Left ventricle myocardium inferior (tissue), 1 donor: ENCODE measurements at regions not wholly inside any gene's neighbourhood (a gene's known extent, or its start where the extent isn't known, plus 50 kb on each side); places are given as distances from the start of the nearest gene placed in this dataset.

Source experiments
- DNase-seq: peaks from one replicate; pipeline ENCODE4 v3.0.0-alpha.2; 2020
- H3K27ac ChIP-seq: fragments of 200-600 bp; replicated peaks from 2 replicates; pipeline ENCODE4 v1.8.0; 2021
- H3K27me3 ChIP-seq: fragments of 200-600 bp; 2 replicates; pipeline ENCODE4 v1.8.0; 2021; ENCODE audit warnings: low read depth
- H3K36me3 ChIP-seq: fragments of 200-600 bp; 2 replicates; pipeline ENCODE4 v1.8.0; 2021
- H3K4me1 ChIP-seq: fragments of 200-600 bp; 2 replicates; pipeline ENCODE4 v1.8.0; 2021
- H3K4me3 ChIP-seq: fragments of 200-600 bp; 2 replicates; pipeline ENCODE4 v1.8.0; 2021; ENCODE audit warnings: mild to moderate bottlenecking, moderate library complexity
- H3K9me3 ChIP-seq: fragments of 200-600 bp; replicated peaks from 2 replicates; pipeline ENCODE4 v1.8.0; 2021
- intact Hi-C: fragments of 100-400 bp; cut with micrococcal nuclease; formaldehyde crosslinking; loops from one replicate; pipeline ENCODE4 v1.11.0; 2022
- TF ChIP-seq, protein P1 (sequence below): fragments of 200-600 bp; IDR thresholded peaks from 2 replicates; pipeline ENCODE4 v1.8.0; 2021; ENCODE audit warnings: antibody characterized with exemption, mild to moderate bottlenecking, borderline replicate concordance
- donor health status: DM: no; HTN: yes; CAD: no; lungs with severe emphysema.

DNA sequence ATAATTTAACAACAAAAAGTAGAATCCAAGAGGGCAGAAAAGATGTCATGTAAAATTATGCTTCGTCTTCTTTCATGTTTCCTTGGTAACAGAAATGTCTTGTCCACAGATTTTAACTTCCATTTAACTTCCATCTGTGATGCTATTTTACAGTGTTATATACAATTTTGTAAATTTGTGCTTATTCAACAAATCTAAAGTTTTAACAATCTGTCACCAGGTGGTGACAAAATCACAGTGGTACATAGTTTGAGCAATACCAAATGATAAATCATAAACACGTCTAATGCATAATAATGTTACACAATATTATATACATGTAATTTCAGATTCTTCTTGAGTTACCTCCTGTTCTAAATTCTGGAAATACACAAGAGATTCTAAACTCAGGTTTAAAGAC lies 784.4 kb upstream of the CELF2 start:
- no peak for DNase-seq
- intact Hi-C loops, result no loop called here
- Histone ChIP-seq H3K36me3 (no peaks in the 10 kb centered on the region), H3K4me3 (no peak overlapping the region), H3K4me1 (no peaks in the 10 kb centered on the region), H3K27ac (no peak overlapping the region), H3K9me3 (peaks cover 8% of the 10 kb centered on the region), H3K27me3 (no peaks in the 10 kb centered on the region)
- TF ChIP-seq, protein P1, sequence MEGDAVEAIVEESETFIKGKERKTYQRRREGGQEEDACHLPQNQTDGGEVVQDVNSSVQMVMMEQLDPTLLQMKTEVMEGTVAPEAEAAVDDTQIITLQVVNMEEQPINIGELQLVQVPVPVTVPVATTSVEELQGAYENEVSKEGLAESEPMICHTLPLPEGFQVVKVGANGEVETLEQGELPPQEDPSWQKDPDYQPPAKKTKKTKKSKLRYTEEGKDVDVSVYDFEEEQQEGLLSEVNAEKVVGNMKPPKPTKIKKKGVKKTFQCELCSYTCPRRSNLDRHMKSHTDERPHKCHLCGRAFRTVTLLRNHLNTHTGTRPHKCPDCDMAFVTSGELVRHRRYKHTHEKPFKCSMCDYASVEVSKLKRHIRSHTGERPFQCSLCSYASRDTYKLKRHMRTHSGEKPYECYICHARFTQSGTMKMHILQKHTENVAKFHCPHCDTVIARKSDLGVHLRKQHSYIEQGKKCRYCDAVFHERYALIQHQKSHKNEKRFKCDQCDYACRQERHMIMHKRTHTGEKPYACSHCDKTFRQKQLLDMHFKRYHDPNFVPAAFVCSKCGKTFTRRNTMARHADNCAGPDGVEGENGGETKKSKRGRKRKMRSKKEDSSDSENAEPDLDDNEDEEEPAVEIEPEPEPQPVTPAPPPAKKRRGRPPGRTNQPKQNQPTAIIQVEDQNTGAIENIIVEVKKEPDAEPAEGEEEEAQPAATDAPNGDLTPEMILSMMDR, result peak; percentile 50

DNA sequence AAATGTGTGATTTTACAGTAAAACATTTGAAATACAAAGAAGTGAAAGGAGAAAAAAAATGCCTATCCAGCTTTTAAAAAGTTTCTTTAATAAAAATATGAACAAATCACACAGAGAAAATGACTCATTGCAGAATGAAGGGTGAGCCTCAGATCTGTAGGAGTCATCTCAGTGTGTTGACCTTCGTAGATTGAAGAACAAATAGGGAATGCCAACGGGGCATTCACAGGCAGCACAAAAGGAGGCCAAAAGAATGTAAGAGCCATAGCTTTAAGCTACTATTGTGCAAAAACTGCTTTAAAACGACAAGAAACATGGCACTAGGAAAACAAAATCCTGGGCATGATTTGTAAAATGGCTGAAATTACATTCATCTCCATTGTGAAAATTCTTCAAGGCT lies 782.7 kb upstream of the CELF2 start:
- no peaks in the 10 kb centered on the region for H3K4me1 ChIP-seq
- no peak overlapping the region for H3K27ac ChIP-seq
- DNase-seq, result no peak
- H3K36me3 ChIP-seq, result no peaks in the 10 kb centered on the region
- H3K27me3 ChIP-seq, result no peaks in the 10 kb centered on the region
- peaks cover 2% of the 10 kb centered on the region for H3K9me3 ChIP-seq
- H3K4me3 ChIP-seq, result no peak overlapping the region
- TF ChIP-seq, protein P1, result no peak
- intact Hi-C loops, result no loop called here

DNA sequence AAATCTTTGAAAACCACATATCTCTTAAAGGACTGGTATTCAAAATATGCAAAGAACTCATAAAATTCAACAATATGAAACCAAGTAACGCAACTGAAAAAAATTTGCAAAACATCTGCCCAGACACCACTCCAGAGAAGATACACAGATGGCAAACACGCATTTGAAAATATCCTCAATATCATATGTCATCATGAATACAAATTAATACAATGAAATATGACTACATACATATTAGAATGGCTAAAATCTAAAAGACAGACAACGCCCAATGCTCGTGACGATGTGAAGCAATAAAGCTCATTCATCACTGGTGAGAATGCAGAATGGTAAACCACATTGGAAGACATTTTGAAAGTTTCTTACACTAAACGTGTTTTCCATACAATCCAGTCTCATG lies 770.1 kb upstream of the CELF2 start:
- no peak for DNase-seq
- Histone ChIP-seq H3K4me1 (no peaks in the 10 kb centered on the region), H3K4me3 (no peak overlapping the region), H3K36me3 (no peaks in the 10 kb centered on the region), H3K27ac (no peak overlapping the region), H3K27me3 (no peaks in the 10 kb centered on the region), H3K9me3 (peaks cover 21% of the 10 kb centered on the region)
- TF ChIP-seq, protein P1, result no peak
- intact Hi-C loops, result no loop called here

DNA sequence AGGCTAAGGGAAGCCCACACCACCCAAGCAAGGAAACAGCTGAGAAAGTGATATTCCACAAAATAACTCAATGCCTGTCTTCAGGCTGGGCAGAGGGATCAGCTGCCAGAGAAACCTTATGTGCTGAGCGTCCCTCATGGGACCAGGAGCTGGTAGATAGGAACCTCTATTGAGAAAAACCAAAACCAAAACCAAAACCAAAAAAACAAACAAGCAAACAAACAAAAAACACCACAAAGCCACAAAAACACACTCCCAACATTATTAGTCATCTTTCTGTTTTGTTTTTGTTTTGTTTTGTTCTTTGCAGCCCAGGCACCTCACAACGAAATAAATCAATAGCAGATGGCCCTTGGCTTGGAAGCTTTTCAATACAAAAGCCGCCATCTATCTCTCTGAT lies 760.8 kb upstream of the CELF2 start:
- peaks cover 26% of the 10 kb centered on the region for H3K9me3 ChIP-seq
- H3K36me3 ChIP-seq, result no peaks in the 10 kb centered on the region
- H3K27ac ChIP-seq, result no peak overlapping the region
- H3K27me3 ChIP-seq, result no peaks in the 10 kb centered on the region
- H3K4me3 ChIP-seq, result no peak overlapping the region
- no peak for DNase-seq
- TF ChIP-seq, protein P1, result no peak
- intact Hi-C loops, result no loop called here
- H3K4me1 ChIP-seq, result no peaks in the 10 kb centered on the region

DNA sequence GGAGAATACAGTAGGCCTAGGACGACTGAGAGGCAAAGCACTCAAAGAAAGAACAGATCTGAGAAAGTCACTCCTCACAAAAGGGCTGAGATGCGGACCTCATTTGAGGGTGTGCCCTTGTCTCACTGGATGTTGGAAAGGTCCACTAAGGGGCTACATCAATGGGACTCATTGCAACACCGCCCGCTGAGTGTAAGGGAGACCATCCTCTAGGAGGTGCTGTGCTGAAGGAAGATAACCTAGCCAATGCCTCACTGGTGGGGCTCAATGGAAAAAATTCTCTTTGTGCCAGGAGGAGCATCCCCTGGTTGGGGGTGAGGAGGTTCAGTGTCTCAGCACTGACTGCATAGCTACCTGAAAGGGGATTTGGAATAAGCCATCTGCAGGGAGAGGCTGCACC lies 758.7 kb upstream of the CELF2 start:
- H3K27ac ChIP-seq, result no peak overlapping the region
- H3K27me3 ChIP-seq, result no peaks in the 10 kb centered on the region
- no peaks in the 10 kb centered on the region for H3K4me1 ChIP-seq
- intact Hi-C loops, result no loop called here
- TF ChIP-seq, protein P1, result no peak
- H3K9me3 ChIP-seq, result peaks cover 26% of the 10 kb centered on the region
- no peak for DNase-seq
- no peaks in the 10 kb centered on the region for H3K36me3 ChIP-seq
- H3K4me3 ChIP-seq, result no peak overlapping the region
